SJCRH30 (cell line): ENCODE measurements at regions not wholly inside any gene's neighbourhood (a gene's known extent, or its start where the extent isn't known, plus 50 kb on each side); places are given as distances from the start of the nearest gene placed in this dataset.

Experiments
- DNase-seq, 2 experiments: peaks; one replicate each; pipeline ENCODE4 v3.0.0-alpha.2; 2015 to 2020
- H3K27ac ChIP-seq: fragments of 250-450 bp; sonication (Bioruptor Pico); 2 replicates; pipeline ENCODE4 v1.5.1; 2020; ENCODE audit warnings: mild to moderate bottlenecking, moderate library complexity
- H3K27me3 ChIP-seq: fragments of 250-450 bp; sonication (Bioruptor Pico); 2 replicates; pipeline ENCODE4 v1.5.1; 2020; ENCODE audit warnings: mild to moderate bottlenecking, moderate library complexity
- H3K36me3 ChIP-seq: fragments of 250-450 bp; sonication (Bioruptor Pico); 2 replicates; pipeline ENCODE4 v1.5.1; 2020; ENCODE audit warnings: mild to moderate bottlenecking, moderate library complexity
- H3K4me1 ChIP-seq: fragments of 250-450 bp; sonication (Bioruptor Pico); 2 replicates; pipeline ENCODE4 v1.5.1; 2020; ENCODE audit warnings: mild to moderate bottlenecking, moderate library complexity
- H3K4me3 ChIP-seq: fragments of 250-450 bp; sonication (Bioruptor Pico); 2 replicates; pipeline ENCODE4 v1.5.1; 2020; ENCODE audit warnings: mild to moderate bottlenecking, moderate library complexity
- H3K9me3 ChIP-seq: fragments of 250-450 bp; sonication (Bioruptor Pico); replicated peaks from 2 replicates; pipeline ENCODE4 v1.5.1; 2020; ENCODE audit warnings: mild to moderate bottlenecking, moderate library complexity

GRCh38 chr20:4556781-4557180 is 129.5 kb upstream of the PRNP start:
- H3K27ac ChIP-seq = no peak overlapping the region
- no peaks in the 10 kb centered on the region for H3K27me3 ChIP-seq
- no peaks in the 10 kb centered on the region for H3K36me3 ChIP-seq
- no peak overlapping the region for H3K4me3 ChIP-seq
- H3K4me1 ChIP-seq = 0 out of 2 replicates have a peak, but pooled peaks cover 3% of the 10 kb centered on the region
- no peaks in the 10 kb centered on the region for H3K9me3 ChIP-seq
- no peak for DNase-seq

- no peak for DNase-seq
- Histone ChIP-seq H3K4me3 (no peak overlapping the region), H3K27ac (no peak overlapping the region), H3K36me3 (no peaks in the 10 kb centered on the region), H3K9me3 (no peaks in the 10 kb centered on the region), H3K4me1 (0 out of 2 replicates have a peak, but pooled peaks cover 3% of the 10 kb centered on the region), H3K27me3 (no peaks in the 10 kb centered on the region)
Observed at GRCh38 chr20:4555188-4555890, 130.9 kb upstream of the PRNP start.

- H3K36me3 ChIP-seq = no peaks in the 10 kb centered on the region
- no peak for DNase-seq
- H3K4me3 ChIP-seq = no peak overlapping the region
- no peaks in the 10 kb centered on the region for H3K9me3 ChIP-seq
- H3K27me3 ChIP-seq = no peaks in the 10 kb centered on the region
- no peak overlapping the region for H3K27ac ChIP-seq
- 0 out of 2 replicates have a peak, but pooled peaks cover 3% of the 10 kb centered on the region for H3K4me1 ChIP-seq
Observed at GRCh38 chr20:4554346-4554745, 131.9 kb upstream of the PRNP start.

- Histone ChIP-seq H3K27ac (no peak overlapping the region), H3K36me3 (no peaks in the 10 kb centered on the region), H3K4me1 (0 out of 2 replicates have a peak, but pooled peaks cover 3% of the 10 kb centered on the region), H3K9me3 (no peaks in the 10 kb centered on the region), H3K27me3 (no peaks in the 10 kb centered on the region), H3K4me3 (no peak overlapping the region)
- no peak for DNase-seq
Observed at GRCh38 chr20:4552075-4552640, 134.1 kb upstream of the PRNP start.

- no peak for DNase-seq
- H3K4me3 ChIP-seq = no peak overlapping the region
- H3K4me1 ChIP-seq = no peaks in the 10 kb centered on the region
- H3K36me3 ChIP-seq = no peaks in the 10 kb centered on the region
- H3K27ac ChIP-seq = no peak overlapping the region
- no peaks in the 10 kb centered on the region for H3K9me3 ChIP-seq
- H3K27me3 ChIP-seq = no peaks in the 10 kb centered on the region
Observed at GRCh38 chr20:4550740-4551139, 135.5 kb upstream of the PRNP start.

- no peaks in the 10 kb centered on the region for H3K9me3 ChIP-seq
- no peaks in the 10 kb centered on the region for H3K36me3 ChIP-seq
- no peaks in the 10 kb centered on the region for H3K27me3 ChIP-seq
- no peak overlapping the region for H3K27ac ChIP-seq
- no peak overlapping the region for H3K4me3 ChIP-seq
- no peaks in the 10 kb centered on the region for H3K4me1 ChIP-seq
- DNase-seq = no peak
Observed at GRCh38 chr20:4549711-4550259, 136.5 kb upstream of the PRNP start.

- DNase-seq = no peak
- no peaks in the 10 kb centered on the region for H3K36me3 ChIP-seq
- no peaks in the 10 kb centered on the region for H3K27me3 ChIP-seq
- no peak overlapping the region for H3K27ac ChIP-seq
- no peaks in the 10 kb centered on the region for H3K4me1 ChIP-seq
- no peak overlapping the region for H3K4me3 ChIP-seq
- H3K9me3 ChIP-seq = no peaks in the 10 kb centered on the region
Observed at GRCh38 chr20:4548552-4548951, 137.7 kb upstream of the PRNP start.

- Histone ChIP-seq H3K4me3 (no peak overlapping the region), H3K36me3 (no peaks in the 10 kb centered on the region), H3K27ac (no peak overlapping the region), H3K27me3 (no peaks in the 10 kb centered on the region), H3K4me1 (no peaks in the 10 kb centered on the region), H3K9me3 (no peaks in the 10 kb centered on the region)
- DNase-seq = no peak
Observed at GRCh38 chr20:4546786-4547185, 139.5 kb upstream of the PRNP start.

- no peak overlapping the region for H3K27ac ChIP-seq
- H3K9me3 ChIP-seq = no peaks in the 10 kb centered on the region
- H3K27me3 ChIP-seq = no peaks in the 10 kb centered on the region
- no peaks in the 10 kb centered on the region for H3K36me3 ChIP-seq
- H3K4me1 ChIP-seq = no peaks in the 10 kb centered on the region
- no peak overlapping the region for H3K4me3 ChIP-seq
- no peak for DNase-seq
Observed at GRCh38 chr20:4546342-4546741, 139.9 kb upstream of the PRNP start.

GRCh38 chr20:4545526-4545925 is 140.7 kb upstream of the PRNP start:
- H3K4me3 ChIP-seq = no peak overlapping the region
- H3K27me3 ChIP-seq = no peaks in the 10 kb centered on the region
- no peaks in the 10 kb centered on the region for H3K4me1 ChIP-seq
- no peaks in the 10 kb centered on the region for H3K9me3 ChIP-seq
- H3K36me3 ChIP-seq = no peaks in the 10 kb centered on the region
- DNase-seq = no peak
- no peak overlapping the region for H3K27ac ChIP-seq

GRCh38 chr20:4544765-4545164 is 141.5 kb upstream of the PRNP start:
- H3K27ac ChIP-seq = no peak overlapping the region
- DNase-seq = no peak
- no peaks in the 10 kb centered on the region for H3K27me3 ChIP-seq
- H3K4me1 ChIP-seq = no peaks in the 10 kb centered on the region
- H3K9me3 ChIP-seq = no peaks in the 10 kb centered on the region
- no peak overlapping the region for H3K4me3 ChIP-seq
- no peaks in the 10 kb centered on the region for H3K36me3 ChIP-seq

- no peaks in the 10 kb centered on the region for H3K4me1 ChIP-seq
- H3K4me3 ChIP-seq = no peak overlapping the region
- no peaks in the 10 kb centered on the region for H3K9me3 ChIP-seq
- no peaks in the 10 kb centered on the region for H3K36me3 ChIP-seq
- no peaks in the 10 kb centered on the region for H3K27me3 ChIP-seq
- H3K27ac ChIP-seq = no peak overlapping the region
- DNase-seq = no peak
Observed at GRCh38 chr20:4542270-4542669, 144.0 kb upstream of the PRNP start.

- Histone ChIP-seq H3K4me1 (no peaks in the 10 kb centered on the region), H3K36me3 (no peaks in the 10 kb centered on the region), H3K4me3 (no peak overlapping the region), H3K9me3 (no peaks in the 10 kb centered on the region), H3K27me3 (no peaks in the 10 kb centered on the region), H3K27ac (no peak overlapping the region)
- DNase-seq = no peak
Observed at GRCh38 chr20:4534315-4534714, 151.9 kb upstream of the PRNP start.

GRCh38 chr20:4533368-4534133 is 152.7 kb upstream of the PRNP start:
- no peak for DNase-seq
- H3K4me1 ChIP-seq = no peaks in the 10 kb centered on the region
- H3K4me3 ChIP-seq = no peak overlapping the region
- no peaks in the 10 kb centered on the region for H3K36me3 ChIP-seq
- H3K27me3 ChIP-seq = no peaks in the 10 kb centered on the region
- H3K9me3 ChIP-seq = no peaks in the 10 kb centered on the region
- H3K27ac ChIP-seq = no peak overlapping the region

- Histone ChIP-seq H3K36me3 (no peaks in the 10 kb centered on the region), H3K27me3 (no peaks in the 10 kb centered on the region), H3K27ac (no peak overlapping the region), H3K4me1 (no peaks in the 10 kb centered on the region), H3K4me3 (no peak overlapping the region), H3K9me3 (no peaks in the 10 kb centered on the region)
- DNase-seq = no peak
Observed at GRCh38 chr20:4532772-4533171, 153.5 kb upstream of the PRNP start.
